ENCODE measurements at regions not wholly inside any gene's neighbourhood (a gene's known extent, or its start where the extent isn't known, plus 50 kb on each side); places are given as distances from the start of the nearest gene placed in this dataset.

DNA sequence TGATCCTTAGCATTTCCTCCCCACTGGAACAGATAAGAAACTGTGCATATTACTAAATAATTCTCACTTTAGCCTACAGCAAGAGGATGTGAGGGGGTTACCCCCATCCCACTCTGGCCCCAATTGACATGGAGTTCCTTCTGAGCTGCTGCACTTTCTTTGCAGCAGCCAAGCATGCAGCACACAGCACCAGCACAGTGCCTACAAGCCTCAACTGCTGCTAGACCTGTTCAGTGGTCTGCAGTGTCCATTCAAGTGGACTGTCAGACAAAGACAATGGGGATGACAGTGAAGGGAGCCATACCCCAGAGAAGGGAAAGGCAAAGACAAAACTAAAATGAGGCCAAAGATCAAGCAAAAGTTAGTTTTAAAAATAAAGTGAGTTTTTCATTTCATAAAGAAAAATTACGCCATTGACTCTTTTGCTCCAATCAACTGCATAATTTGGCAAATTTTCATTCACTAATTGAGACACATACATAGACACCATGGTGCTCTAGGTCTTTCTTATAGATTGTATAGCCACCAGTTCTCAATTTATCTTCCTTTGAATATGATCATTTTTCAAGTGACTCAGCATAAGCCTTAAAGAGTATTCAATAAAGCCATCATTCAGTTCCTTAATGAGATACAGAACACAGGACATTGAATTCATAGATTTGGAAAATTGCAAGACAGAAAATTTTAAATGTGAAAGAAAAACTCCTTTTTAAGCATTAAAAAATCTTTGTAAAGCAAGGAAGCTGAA, 410.6 kb downstream of the HNRNPD start:
- H3K36me3 ChIP-seq (ENCODE audit: insufficient read depth, low read length), result no peaks in the 10 kb centered on the region
- no peak for DNase-seq
- no peaks in the 10 kb centered on the region for H3K79me2 ChIP-seq (ENCODE audit: low read length)
- no peak overlapping the region for H3K4me2 ChIP-seq (ENCODE audit: low read depth, low read length, poor library complexity, severe bottlenecking)
- no peak overlapping the region for H2AFZ ChIP-seq (ENCODE audit: low read length)
- H3K9me2 ChIP-seq (replicated peaks; ENCODE audit: insufficient read depth, low read length), result no peaks in the 10 kb centered on the region
- H3K27me3 ChIP-seq (ENCODE audit: low read length), result no peaks in the 10 kb centered on the region
- H3K9ac ChIP-seq (ENCODE audit: low read length), result no peak overlapping the region
- H3K9me3 ChIP-seq (ENCODE audit: low read length), result no peaks in the 10 kb centered on the region
- H4K20me1 ChIP-seq (ENCODE audit: insufficient read depth, low read depth, low read length), result no peaks in the 10 kb centered on the region
- H3K27ac ChIP-seq (ENCODE audit: low read length), result no peak overlapping the region
- no peak overlapping the region for H3K4me3 ChIP-seq (ENCODE audit: low read length)
- no peaks in the 10 kb centered on the region for H3K4me1 ChIP-seq (ENCODE audit: low read length)

GRCh38 chr4:81960961-81961360, 412.8 kb downstream of the HNRNPD start:
- Histone ChIP-seq H3K36me3 (ENCODE audit: insufficient read depth, low read length) (no peaks in the 10 kb centered on the region), H3K4me1 (ENCODE audit: low read length) (no peaks in the 10 kb centered on the region), H3K9ac (ENCODE audit: low read length) (no peak overlapping the region), H3K79me2 (ENCODE audit: low read length) (no peaks in the 10 kb centered on the region), H3K27me3 (ENCODE audit: low read length) (no peaks in the 10 kb centered on the region), H2AFZ (ENCODE audit: low read length) (no peak overlapping the region), H3K4me2 (ENCODE audit: low read depth, low read length, poor library complexity, severe bottlenecking) (no peak overlapping the region), H3K4me3 (ENCODE audit: low read length) (no peak overlapping the region), H3K9me3 (ENCODE audit: low read length) (no peaks in the 10 kb centered on the region), H3K9me2 (replicated peaks; ENCODE audit: insufficient read depth, low read length) (no peaks in the 10 kb centered on the region), H4K20me1 (ENCODE audit: insufficient read depth, low read depth, low read length) (no peaks in the 10 kb centered on the region), H3K27ac (ENCODE audit: low read length) (no peak overlapping the region)
- no peak for DNase-seq

GRCh38 chr4:81954271-81954670, 419.5 kb downstream of the HNRNPD start:
- H2AFZ ChIP-seq (ENCODE audit: low read length), result no peak overlapping the region
- H3K36me3 ChIP-seq (ENCODE audit: insufficient read depth, low read length), result no peaks in the 10 kb centered on the region
- no peaks in the 10 kb centered on the region for H3K9me3 ChIP-seq (ENCODE audit: low read length)
- H3K79me2 ChIP-seq (ENCODE audit: low read length), result no peaks in the 10 kb centered on the region
- no peaks in the 10 kb centered on the region for H3K27me3 ChIP-seq (ENCODE audit: low read length)
- no peaks in the 10 kb centered on the region for H4K20me1 ChIP-seq (ENCODE audit: insufficient read depth, low read depth, low read length)
- H3K4me3 ChIP-seq (ENCODE audit: low read length), result no peak overlapping the region
- H3K9me2 ChIP-seq (replicated peaks; ENCODE audit: insufficient read depth, low read length), result no peaks in the 10 kb centered on the region
- no peak for DNase-seq
- H3K27ac ChIP-seq (ENCODE audit: low read length), result no peak overlapping the region
- H3K9ac ChIP-seq (ENCODE audit: low read length), result no peak overlapping the region
- H3K4me2 ChIP-seq (ENCODE audit: low read depth, low read length, poor library complexity, severe bottlenecking), result no peak overlapping the region
- no peaks in the 10 kb centered on the region for H3K4me1 ChIP-seq (ENCODE audit: low read length)

DNA sequence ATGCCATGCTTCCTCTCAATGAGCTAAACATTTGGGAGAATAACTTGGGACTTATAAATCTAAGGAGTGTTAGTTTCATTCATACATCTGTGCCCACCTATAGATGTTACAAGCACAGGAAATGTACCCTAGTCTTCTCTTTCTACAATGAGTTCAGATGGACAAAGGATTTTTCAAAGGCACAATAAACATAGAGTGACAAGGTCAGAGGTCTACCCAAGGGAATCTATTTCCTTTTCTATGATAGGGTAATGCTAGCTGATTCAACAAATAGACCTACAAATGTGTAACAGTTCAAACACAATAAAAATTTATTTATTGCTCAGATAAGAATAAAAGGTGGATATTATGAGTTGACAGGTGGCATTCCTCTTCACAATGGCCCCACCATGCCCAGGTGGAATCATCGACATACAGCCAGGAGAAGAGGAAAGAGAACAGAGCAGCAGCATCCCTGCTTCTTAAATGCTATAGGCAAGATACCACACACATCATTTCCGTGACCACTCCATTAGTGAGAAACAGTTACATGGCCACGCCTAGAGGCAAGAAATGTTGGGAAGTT, 421.8 kb downstream of the HNRNPD start:
- H2AFZ ChIP-seq (ENCODE audit: low read length), result no peak overlapping the region
- H3K4me2 ChIP-seq (ENCODE audit: low read depth, low read length, poor library complexity, severe bottlenecking), result no peak overlapping the region
- no peak for DNase-seq
- H3K9me2 ChIP-seq (replicated peaks; ENCODE audit: insufficient read depth, low read length), result no peaks in the 10 kb centered on the region
- no peak overlapping the region for H3K4me3 ChIP-seq (ENCODE audit: low read length)
- no peaks in the 10 kb centered on the region for H4K20me1 ChIP-seq (ENCODE audit: insufficient read depth, low read depth, low read length)
- H3K4me1 ChIP-seq (ENCODE audit: low read length), result no peaks in the 10 kb centered on the region
- no peak overlapping the region for H3K27ac ChIP-seq (ENCODE audit: low read length)
- no peaks in the 10 kb centered on the region for H3K79me2 ChIP-seq (ENCODE audit: low read length)
- no peaks in the 10 kb centered on the region for H3K36me3 ChIP-seq (ENCODE audit: insufficient read depth, low read length)
- H3K9ac ChIP-seq (ENCODE audit: low read length), result no peak overlapping the region
- no peaks in the 10 kb centered on the region for H3K9me3 ChIP-seq (ENCODE audit: low read length)
- H3K27me3 ChIP-seq (ENCODE audit: low read length), result no peaks in the 10 kb centered on the region

- no peaks in the 10 kb centered on the region for H3K79me2 ChIP-seq (ENCODE audit: low read length)
- H3K9me3 ChIP-seq (ENCODE audit: low read length), result no peaks in the 10 kb centered on the region
- no peaks in the 10 kb centered on the region for H3K9me2 ChIP-seq (replicated peaks; ENCODE audit: insufficient read depth, low read length)
- no peaks in the 10 kb centered on the region for H4K20me1 ChIP-seq (ENCODE audit: insufficient read depth, low read depth, low read length)
- H3K27me3 ChIP-seq (ENCODE audit: low read length), result no peaks in the 10 kb centered on the region
- no peak overlapping the region for H3K4me2 ChIP-seq (ENCODE audit: low read depth, low read length, poor library complexity, severe bottlenecking)
- H3K36me3 ChIP-seq (ENCODE audit: insufficient read depth, low read length), result no peaks in the 10 kb centered on the region
- no peak for DNase-seq
- no peak overlapping the region for H3K4me3 ChIP-seq (ENCODE audit: low read length)
- no peak overlapping the region for H3K27ac ChIP-seq (ENCODE audit: low read length)
- no peaks in the 10 kb centered on the region for H3K4me1 ChIP-seq (ENCODE audit: low read length)
- no peak overlapping the region for H2AFZ ChIP-seq (ENCODE audit: low read length)
- no peak overlapping the region for H3K9ac ChIP-seq (ENCODE audit: low read length)
Observed at GRCh38 chr4:81946996-81947395, 426.8 kb downstream of the HNRNPD start.

GRCh38 chr4:81930506-81931238, 443.1 kb downstream of the HNRNPD start:
- no peaks in the 10 kb centered on the region for H3K27me3 ChIP-seq (ENCODE audit: low read length)
- H3K9ac ChIP-seq (ENCODE audit: low read length), result no peak overlapping the region
- no peaks in the 10 kb centered on the region for H3K4me1 ChIP-seq (ENCODE audit: low read length)
- no peak overlapping the region for H3K27ac ChIP-seq (ENCODE audit: low read length)
- no peaks in the 10 kb centered on the region for H3K9me3 ChIP-seq (ENCODE audit: low read length)
- H3K4me3 ChIP-seq (ENCODE audit: low read length), result no peak overlapping the region
- H4K20me1 ChIP-seq (ENCODE audit: insufficient read depth, low read depth, low read length), result no peaks in the 10 kb centered on the region
- H3K36me3 ChIP-seq (ENCODE audit: insufficient read depth, low read length), result no peaks in the 10 kb centered on the region
- H3K9me2 ChIP-seq (replicated peaks; ENCODE audit: insufficient read depth, low read length), result no peaks in the 10 kb centered on the region
- H3K79me2 ChIP-seq (ENCODE audit: low read length), result no peaks in the 10 kb centered on the region
- no peak overlapping the region for H2AFZ ChIP-seq (ENCODE audit: low read length)
- no peak overlapping the region for H3K4me2 ChIP-seq (ENCODE audit: low read depth, low read length, poor library complexity, severe bottlenecking)
- DNase-seq, result no peak

GRCh38 chr4:81923140-81923539, 450.7 kb downstream of the HNRNPD start:
- Histone ChIP-seq H3K9me2 (replicated peaks; ENCODE audit: insufficient read depth, low read length) (no peaks in the 10 kb centered on the region), H3K27me3 (ENCODE audit: low read length) (no peaks in the 10 kb centered on the region), H3K9ac (ENCODE audit: low read length) (no peak overlapping the region), H3K4me2 (ENCODE audit: low read depth, low read length, poor library complexity, severe bottlenecking) (no peak overlapping the region), H2AFZ (ENCODE audit: low read length) (no peak overlapping the region), H3K79me2 (ENCODE audit: low read length) (no peaks in the 10 kb centered on the region), H3K27ac (ENCODE audit: low read length) (no peak overlapping the region), H3K4me1 (ENCODE audit: low read length) (no peaks in the 10 kb centered on the region), H3K9me3 (ENCODE audit: low read length) (no peaks in the 10 kb centered on the region), H4K20me1 (ENCODE audit: insufficient read depth, low read depth, low read length) (no peaks in the 10 kb centered on the region), H3K36me3 (ENCODE audit: insufficient read depth, low read length) (no peaks in the 10 kb centered on the region), H3K4me3 (ENCODE audit: low read length) (no peak overlapping the region)
- DNase-seq, result no peak

DNA sequence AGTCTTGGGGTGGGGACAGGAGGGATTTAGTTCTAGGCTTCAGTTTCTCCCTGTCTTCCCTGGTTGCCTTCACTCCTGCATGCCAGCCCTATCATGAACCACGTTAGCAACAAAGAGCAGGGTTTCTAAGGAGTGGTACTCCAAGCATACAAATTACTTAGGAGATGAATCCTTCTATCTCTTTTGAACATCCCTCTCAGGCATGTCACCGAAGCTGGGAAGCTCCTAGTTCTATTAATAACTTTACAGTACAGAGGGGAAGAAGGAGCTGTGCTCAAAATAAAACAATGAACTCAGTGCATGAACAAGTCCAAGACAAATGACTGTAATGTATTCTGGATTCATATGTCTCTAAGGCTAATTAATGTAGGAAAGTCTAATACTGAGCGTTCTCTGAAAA, 450.6 kb upstream of the RASGEF1B start:
- no peak for DNase-seq
- no peak overlapping the region for H2AFZ ChIP-seq (ENCODE audit: low read length)
- no peaks in the 10 kb centered on the region for H3K4me1 ChIP-seq (ENCODE audit: low read length)
- no peak overlapping the region for H3K9ac ChIP-seq (ENCODE audit: low read length)
- H3K9me3 ChIP-seq (ENCODE audit: low read length), result no peaks in the 10 kb centered on the region
- H3K36me3 ChIP-seq (ENCODE audit: insufficient read depth, low read length), result no peaks in the 10 kb centered on the region
- H3K27me3 ChIP-seq (ENCODE audit: low read length), result no peaks in the 10 kb centered on the region
- H3K4me2 ChIP-seq (ENCODE audit: low read depth, low read length, poor library complexity, severe bottlenecking), result no peak overlapping the region
- no peak overlapping the region for H3K4me3 ChIP-seq (ENCODE audit: low read length)
- H4K20me1 ChIP-seq (ENCODE audit: insufficient read depth, low read depth, low read length), result no peaks in the 10 kb centered on the region
- H3K79me2 ChIP-seq (ENCODE audit: low read length), result no peaks in the 10 kb centered on the region
- H3K9me2 ChIP-seq (replicated peaks; ENCODE audit: insufficient read depth, low read length), result no peaks in the 10 kb centered on the region
- no peak overlapping the region for H3K27ac ChIP-seq (ENCODE audit: low read length)

Measured in Karpas-422 (cell line).